ENCODE measurements at regions not wholly inside any gene's neighbourhood (a gene's known extent, or its start where the extent isn't known, plus 50 kb on each side); places are given as distances from the start of the nearest gene placed in this dataset.

DNA sequence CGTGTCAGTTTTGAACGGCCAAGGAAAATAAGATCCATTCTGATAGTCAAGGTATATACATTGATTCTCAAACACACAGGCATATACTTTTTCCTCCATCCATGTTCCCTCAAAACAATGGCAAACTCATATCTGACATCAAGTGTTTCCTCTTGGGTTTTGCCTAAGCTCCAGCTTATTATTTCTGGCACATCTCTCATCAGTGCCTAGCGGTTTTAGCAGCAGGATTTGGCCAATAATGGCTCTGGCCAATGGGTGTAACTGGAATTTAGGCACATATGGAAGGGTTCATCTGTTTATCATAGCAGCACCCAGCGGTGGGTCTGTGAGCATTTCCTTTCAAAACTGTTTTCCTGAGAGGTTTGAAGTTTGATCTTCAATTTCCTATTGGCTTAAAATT is 161.6 kb upstream of the TLL1 start:
- H3K27ac ChIP-seq (ENCODE audit: insufficient read depth, low read length), result no peak overlapping the region
- H2AFZ ChIP-seq (ENCODE audit: low read length), result no peak overlapping the region
- TF ChIP-seq, protein P1, sequence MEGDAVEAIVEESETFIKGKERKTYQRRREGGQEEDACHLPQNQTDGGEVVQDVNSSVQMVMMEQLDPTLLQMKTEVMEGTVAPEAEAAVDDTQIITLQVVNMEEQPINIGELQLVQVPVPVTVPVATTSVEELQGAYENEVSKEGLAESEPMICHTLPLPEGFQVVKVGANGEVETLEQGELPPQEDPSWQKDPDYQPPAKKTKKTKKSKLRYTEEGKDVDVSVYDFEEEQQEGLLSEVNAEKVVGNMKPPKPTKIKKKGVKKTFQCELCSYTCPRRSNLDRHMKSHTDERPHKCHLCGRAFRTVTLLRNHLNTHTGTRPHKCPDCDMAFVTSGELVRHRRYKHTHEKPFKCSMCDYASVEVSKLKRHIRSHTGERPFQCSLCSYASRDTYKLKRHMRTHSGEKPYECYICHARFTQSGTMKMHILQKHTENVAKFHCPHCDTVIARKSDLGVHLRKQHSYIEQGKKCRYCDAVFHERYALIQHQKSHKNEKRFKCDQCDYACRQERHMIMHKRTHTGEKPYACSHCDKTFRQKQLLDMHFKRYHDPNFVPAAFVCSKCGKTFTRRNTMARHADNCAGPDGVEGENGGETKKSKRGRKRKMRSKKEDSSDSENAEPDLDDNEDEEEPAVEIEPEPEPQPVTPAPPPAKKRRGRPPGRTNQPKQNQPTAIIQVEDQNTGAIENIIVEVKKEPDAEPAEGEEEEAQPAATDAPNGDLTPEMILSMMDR (conservative IDR thresholded peaks at IDR 0.05 in 1 of 2, IDR thresholded peaks at IDR 0.05 in 1 of 2; ENCODE audit: low read depth in 1 of 2, low read length in 2 of 2), result no peak
- TF ChIP-seq EZH2 (IDR thresholded peaks at IDR 0.05; ENCODE audit: low read length, missing control alignments), result no peak
- H4K20me1 ChIP-seq (ENCODE audit: control insufficient read depth, extremely low read depth, insufficient read depth, low read length), result no peaks in the 10 kb centered on the region
- H3K36me3 ChIP-seq (ENCODE audit: control insufficient read depth, insufficient read depth, low read length), result no peaks in the 10 kb centered on the region
- H3K4me3 ChIP-seq (replicated peaks in 1 of 4; ENCODE audit: control extremely low read depth in 1 of 4, insufficient read depth in 1 of 4, low read depth in 3 of 4, low read length in 4 of 4), result no peak overlapping the region
- no peaks in the 10 kb centered on the region for H3K79me2 ChIP-seq (ENCODE audit: control insufficient read depth, insufficient read depth, low read length)
- H3K27me3 ChIP-seq (ENCODE audit: control insufficient read depth, insufficient read depth, low read length), result no peaks in the 10 kb centered on the region
- no peaks in the 10 kb centered on the region for H3K4me1 ChIP-seq (ENCODE audit: control insufficient read depth, extremely low read depth, insufficient read depth, low read length)
- no peak overlapping the region for H3K9ac ChIP-seq (ENCODE audit: insufficient read depth, low read length)
- no peak for DNase-seq (ENCODE audit: low read depth in 2 of 2)
- no peak overlapping the region for H3K4me2 ChIP-seq (ENCODE audit: extremely low read depth, insufficient read depth, low read length)
- H3K9me3 ChIP-seq (ENCODE audit: control insufficient read depth, insufficient read depth, low read depth, low read length), result no peaks in the 10 kb centered on the region

- no peaks in the 10 kb centered on the region for H4K20me1 ChIP-seq (ENCODE audit: control insufficient read depth, extremely low read depth, insufficient read depth, low read length)
- no peak overlapping the region for H3K4me3 ChIP-seq (replicated peaks in 1 of 4; ENCODE audit: control extremely low read depth in 1 of 4, insufficient read depth in 1 of 4, low read depth in 3 of 4, low read length in 4 of 4)
- no peaks in the 10 kb centered on the region for H3K9me3 ChIP-seq (ENCODE audit: control insufficient read depth, insufficient read depth, low read depth, low read length)
- H3K9ac ChIP-seq (ENCODE audit: insufficient read depth, low read length), result no peak overlapping the region
- H3K27me3 ChIP-seq (ENCODE audit: control insufficient read depth, insufficient read depth, low read length), result no peaks in the 10 kb centered on the region
- TF ChIP-seq, protein P1 (conservative IDR thresholded peaks at IDR 0.05 in 1 of 2, IDR thresholded peaks at IDR 0.05 in 1 of 2; ENCODE audit: low read depth in 1 of 2, low read length in 2 of 2), result no peak
- no peak for TF ChIP-seq EZH2 (IDR thresholded peaks at IDR 0.05; ENCODE audit: low read length, missing control alignments)
- H3K4me1 ChIP-seq (ENCODE audit: control insufficient read depth, extremely low read depth, insufficient read depth, low read length), result no peaks in the 10 kb centered on the region
- no peak overlapping the region for H2AFZ ChIP-seq (ENCODE audit: low read length)
- H3K79me2 ChIP-seq (ENCODE audit: control insufficient read depth, insufficient read depth, low read length), result no peaks in the 10 kb centered on the region
- no peaks in the 10 kb centered on the region for H3K36me3 ChIP-seq (ENCODE audit: control insufficient read depth, insufficient read depth, low read length)
- no peak for DNase-seq (ENCODE audit: low read depth in 2 of 2)
- H3K27ac ChIP-seq (ENCODE audit: insufficient read depth, low read length), result no peak overlapping the region
- H3K4me2 ChIP-seq (ENCODE audit: extremely low read depth, insufficient read depth, low read length), result no peak overlapping the region
These were observed 161.1 kb upstream of the TLL1 start for GRCh38 chr4:165711912-165712311.

DNA sequence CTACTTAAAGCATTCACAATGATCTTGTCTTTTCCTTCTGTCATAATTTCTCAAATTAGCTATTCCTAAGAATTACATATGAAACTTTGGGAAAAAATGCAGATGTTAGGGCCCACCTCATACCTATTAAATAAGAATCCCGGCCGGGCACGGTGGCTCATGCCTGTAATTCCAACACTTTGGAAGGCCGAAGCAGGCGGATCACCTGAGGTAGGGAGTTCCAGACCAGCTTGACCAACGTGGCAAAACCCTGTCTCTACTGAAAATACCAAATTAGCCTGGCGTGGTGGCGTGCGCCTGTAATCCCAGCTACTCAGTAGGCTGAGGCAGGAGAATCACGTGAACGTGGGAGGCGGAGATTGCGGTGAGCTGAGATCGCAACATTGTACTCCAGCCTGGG is 158.4 kb upstream of the TLL1 start:
- no peak overlapping the region for H3K27ac ChIP-seq (ENCODE audit: insufficient read depth, low read length)
- no peaks in the 10 kb centered on the region for H3K9me3 ChIP-seq (ENCODE audit: control insufficient read depth, insufficient read depth, low read depth, low read length)
- no peaks in the 10 kb centered on the region for H3K4me1 ChIP-seq (ENCODE audit: control insufficient read depth, extremely low read depth, insufficient read depth, low read length)
- DNase-seq (ENCODE audit: low read depth in 2 of 2), result no peak
- H3K9ac ChIP-seq (ENCODE audit: insufficient read depth, low read length), result no peak overlapping the region
- H3K36me3 ChIP-seq (ENCODE audit: control insufficient read depth, insufficient read depth, low read length), result no peaks in the 10 kb centered on the region
- H4K20me1 ChIP-seq (ENCODE audit: control insufficient read depth, extremely low read depth, insufficient read depth, low read length), result no peaks in the 10 kb centered on the region
- no peaks in the 10 kb centered on the region for H3K27me3 ChIP-seq (ENCODE audit: control insufficient read depth, insufficient read depth, low read length)
- TF ChIP-seq, protein P1 (conservative IDR thresholded peaks at IDR 0.05 in 1 of 2, IDR thresholded peaks at IDR 0.05 in 1 of 2; ENCODE audit: low read depth in 1 of 2, low read length in 2 of 2), result no peak
- TF ChIP-seq EZH2 (IDR thresholded peaks at IDR 0.05; ENCODE audit: low read length, missing control alignments), result no peak
- H2AFZ ChIP-seq (ENCODE audit: low read length), result no peak overlapping the region
- H3K79me2 ChIP-seq (ENCODE audit: control insufficient read depth, insufficient read depth, low read length), result no peaks in the 10 kb centered on the region
- H3K4me2 ChIP-seq (ENCODE audit: extremely low read depth, insufficient read depth, low read length), result no peak overlapping the region
- no peak overlapping the region for H3K4me3 ChIP-seq (replicated peaks in 1 of 4; ENCODE audit: control extremely low read depth in 1 of 4, insufficient read depth in 1 of 4, low read depth in 3 of 4, low read length in 4 of 4)

All from fibroblast of lung (primary cell).